Erythroblast (primary cell): ENCODE measurements at regions not wholly inside any gene's neighbourhood (a gene's known extent, or its start where the extent isn't known, plus 50 kb on each side); places are given as distances from the start of the nearest gene placed in this dataset.

Experiments used
- GATA1 ChIP-seq: IDR thresholded peaks from 2 replicates; pipeline ENCODE4 v1.6.1; 2011; ENCODE audit warnings: low read depth, mild to moderate bottlenecking, control low read depth, low read length, moderate library complexity
- POLR2A ChIP-seq: IDR thresholded peaks from 2 replicates; pipeline ENCODE4 v1.6.1; 2011; ENCODE audit warnings: mild to moderate bottlenecking, low read length

DNA sequence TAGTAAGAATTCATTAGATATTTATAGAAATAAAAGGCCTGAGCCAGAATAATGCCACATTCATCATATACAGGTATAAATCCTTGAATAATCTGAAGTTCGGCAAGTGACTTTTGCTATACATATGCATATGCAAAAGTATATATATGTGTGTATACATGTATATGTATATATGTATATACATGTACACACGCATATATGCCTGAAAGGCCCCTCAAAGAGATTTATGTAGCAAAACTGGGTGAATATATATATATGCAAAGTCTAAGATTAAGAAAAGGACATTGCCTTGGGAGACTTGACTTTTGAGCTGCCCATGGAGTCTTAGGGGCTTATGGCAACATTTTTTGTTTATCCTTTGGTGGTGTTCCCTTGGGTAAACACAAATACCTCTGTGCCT is 231.4 kb downstream of the BMP2 start:
- TF ChIP-seq POLR2A (no peak), GATA1 (no peak)
